CD8-positive, alpha-beta memory T cell (primary cell): ENCODE measurements at regions not wholly inside any gene's neighbourhood (a gene's known extent, or its start where the extent isn't known, plus 50 kb on each side); places are given as distances from the start of the nearest gene placed in this dataset.

Experiments used
- CTCF ChIA-PET: fragments of 350-600 bp; sonication (Branson Sonifier 250); formaldehyde crosslinking; loops from one replicate; lab custom pipeline; 2021; ENCODE audit warnings: antibody characterized with exemption; lab: Charles Lee
- POLR2A ChIA-PET: fragments of 350-600 bp; sonication (Branson Sonifier 250); formaldehyde crosslinking; loops from one replicate; lab custom pipeline; 2021; ENCODE audit warnings: antibody characterized with exemption; lab: Charles Lee
- DNase-seq, 5 donors: peaks; one replicate each; pipeline versions ENCODE4 v3.0.0 to v3.0.0-alpha.2; 2020 to 2022; ENCODE audit warnings: mixed read lengths in 1 of 5
- H3K27ac ChIP-seq: one replicate; pipeline ENCODE4 v1.7.0; 2013; ENCODE audit warnings: low read depth, mild to moderate bottlenecking, low read length, moderate library complexity
- H3K27me3 ChIP-seq: 2 replicates; pipeline ENCODE4 v1.7.0; 2013; ENCODE audit warnings: low read length, mild to moderate bottlenecking; ENCODE audit not compliant: insufficient read depth, poor library complexity, severe bottlenecking
- H3K36me3 ChIP-seq: 2 replicates; pipeline ENCODE4 v1.7.0; 2013; ENCODE audit warnings: mild to moderate bottlenecking, low read length, moderate library complexity; ENCODE audit not compliant: insufficient read depth
- H3K4me1 ChIP-seq: 2 replicates; pipeline ENCODE4 v1.7.0; 2013; ENCODE audit warnings: mild to moderate bottlenecking, low read length, moderate library complexity; ENCODE audit not compliant: insufficient read depth
- H3K4me3 ChIP-seq: 2 replicates; pipeline ENCODE4 v1.7.0; 2013; ENCODE audit warnings: mild to moderate bottlenecking, low read length
- H3K9me3 ChIP-seq: 2 replicates; pipeline ENCODE4 v1.7.0; 2013; ENCODE audit warnings: mild to moderate bottlenecking, low read length
- H3K27ac Mint-ChIP-seq, 8 donors: one replicate each; pipeline ENCODE4 v1.8.0; 2020 to 2021; ENCODE audit warnings: mixed read lengths in 8 of 8, mild to moderate bottlenecking in 6 of 8, inconsistent platforms in 3 of 8, moderate library complexity in 3 of 8
- H3K27me3 Mint-ChIP-seq, 2 donors: one replicate each; pipeline ENCODE4 v1.8.0; 2020 to 2021; ENCODE audit warnings: mixed read lengths in 2 of 2, mild to moderate bottlenecking in 1 of 2, moderate library complexity in 1 of 2
- H3K36me3 Mint-ChIP-seq, 3 donors: one replicate each; pipeline ENCODE4 v1.8.0; 2020 to 2021; ENCODE audit warnings: mixed read lengths in 3 of 3, inconsistent platforms in 1 of 3, mild to moderate bottlenecking in 1 of 3
- H3K4me1 Mint-ChIP-seq, 3 donors: one replicate each; pipeline ENCODE4 v1.8.0; 2020 to 2021; ENCODE audit warnings: mixed read lengths in 3 of 3, inconsistent platforms in 1 of 3, mild to moderate bottlenecking in 1 of 3
- H3K4me3 Mint-ChIP-seq, 7 donors: one replicate each; pipeline ENCODE4 v1.8.0; 2020 to 2021; ENCODE audit warnings: mixed read lengths in 7 of 7, mild to moderate bottlenecking in 6 of 7, moderate library complexity in 4 of 7, inconsistent platforms in 2 of 7
- H3K9me3 Mint-ChIP-seq, 5 donors: one replicate each; pipeline ENCODE4 v1.8.0; 2020 to 2022; ENCODE audit warnings: mixed read lengths in 5 of 5, mild to moderate bottlenecking in 3 of 5, moderate library complexity in 2 of 5, inconsistent platforms in 1 of 5

GRCh38 chr17:31757097-31757496 is 101.9 kb downstream of the COPRS start:
- no peaks in the 10 kb centered on the region for H3K4me1 Mint-ChIP-seq
- Histone ChIP-seq H3K4me1 (no peaks in the 10 kb centered on the region), H3K36me3 (no peaks in the 10 kb centered on the region), H3K27ac (no peak overlapping the region), H3K9me3 (no peaks in the 10 kb centered on the region), H3K27me3 (peaks cover 3% of the 10 kb centered on the region), H3K4me3 (no peak overlapping the region)
- CTCF ChIA-PET: no interaction called here
- peaks cover 5 to 31% of the 10 kb centered on the region in 2 donors for H3K27me3 Mint-ChIP-seq
- H3K27ac Mint-ChIP-seq: no peak overlapping the region
- H3K4me3 Mint-ChIP-seq: no peak overlapping the region
- peaks cover 0 to 4% (median 0%) of the 10 kb centered on the region in 5 donors for H3K9me3 Mint-ChIP-seq
- POLR2A ChIA-PET: no interaction called here
- peaks cover 0 to 3% (median 0%) of the 10 kb centered on the region in 3 donors for H3K36me3 Mint-ChIP-seq
- no peak for DNase-seq

DNA sequence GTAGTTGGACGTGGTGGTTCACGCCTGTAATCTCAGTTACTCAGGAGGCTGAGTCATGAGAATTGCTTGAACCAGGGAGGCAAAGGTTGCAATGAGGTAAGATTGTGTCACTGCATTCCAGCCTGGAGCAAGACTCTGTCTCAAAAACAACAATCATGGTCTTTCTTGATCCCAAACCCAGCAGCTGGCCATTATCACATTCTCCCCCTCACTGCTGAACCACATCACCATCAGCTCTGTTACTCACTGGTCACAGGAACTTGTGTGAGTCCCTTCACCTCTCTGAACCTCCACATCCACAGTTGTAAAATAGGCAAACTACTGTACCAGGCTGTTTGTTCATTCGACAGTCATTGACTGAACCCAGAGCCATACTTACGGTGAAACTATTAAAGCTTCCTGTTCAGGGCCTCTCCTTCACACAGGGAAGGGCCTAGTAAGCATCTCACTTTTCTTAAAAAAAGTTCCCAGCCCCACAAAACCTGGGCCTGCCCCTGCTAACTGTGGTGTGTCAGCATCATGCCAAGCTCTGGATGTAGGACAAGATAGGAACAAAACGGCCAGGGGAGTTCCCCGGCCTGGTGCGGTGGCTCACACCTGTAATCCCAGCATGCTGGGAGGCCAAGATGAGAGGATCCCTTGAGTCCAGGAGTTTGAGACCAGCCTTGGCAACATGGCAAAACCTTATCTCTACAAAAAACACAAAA is 104.7 kb downstream of the COPRS start:
- Histone ChIP-seq H3K27ac (no peak overlapping the region), H3K27me3 (no peaks in the 10 kb centered on the region), H3K4me3 (no peak overlapping the region), H3K36me3 (no peaks in the 10 kb centered on the region), H3K4me1 (no peaks in the 10 kb centered on the region), H3K9me3 (no peaks in the 10 kb centered on the region)
- POLR2A ChIA-PET: no interaction called here
- CTCF ChIA-PET: no interaction called here
- H3K9me3 Mint-ChIP-seq: peaks cover 0 to 4% (median 0%) of the 10 kb centered on the region in 5 donors
- no peak for DNase-seq
- H3K27ac Mint-ChIP-seq: no peak overlapping the region
- H3K4me1 Mint-ChIP-seq: no peaks in the 10 kb centered on the region
- peaks cover 0 to 3% (median 0%) of the 10 kb centered on the region in 3 donors for H3K36me3 Mint-ChIP-seq
- H3K4me3 Mint-ChIP-seq: no peak overlapping the region
- H3K27me3 Mint-ChIP-seq: peaks cover 2 to 17% of the 10 kb centered on the region in 2 donors

DNA sequence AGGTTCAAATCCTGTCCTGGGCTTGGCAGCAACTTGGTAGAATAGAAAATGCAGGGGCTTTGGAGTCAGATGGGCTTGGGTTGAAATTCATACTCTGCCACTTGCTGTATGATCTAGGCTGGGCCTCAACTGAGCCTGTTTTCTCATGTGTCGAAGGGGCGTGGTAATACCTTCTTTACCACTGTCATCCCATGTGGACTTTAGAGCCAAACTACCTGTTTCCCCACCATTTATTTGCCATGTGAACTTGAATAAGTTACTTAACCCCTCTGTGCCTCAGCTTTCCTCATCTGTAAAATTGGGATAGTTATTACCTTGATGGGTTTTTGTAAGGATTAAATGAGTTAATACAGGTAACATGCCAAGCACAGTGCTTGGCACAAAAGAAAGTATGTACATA is 106.0 kb downstream of the COPRS start:
- DNase-seq: no peak
- Histone ChIP-seq H3K9me3 (no peaks in the 10 kb centered on the region), H3K4me3 (no peak overlapping the region), H3K4me1 (no peaks in the 10 kb centered on the region), H3K27me3 (no peaks in the 10 kb centered on the region), H3K36me3 (no peaks in the 10 kb centered on the region), H3K27ac (no peak overlapping the region)
- Mint-ChIP-seq H3K27me3 (peaks cover 2 to 8% of the 10 kb centered on the region in 2 donors), H3K4me3 (no peak overlapping the region), H3K27ac (peak overlapping the region in 2 of 8 donors; percentile 47 to 54), H3K36me3 (peaks cover 0 to 3% (median 0%) of the 10 kb centered on the region in 3 donors), H3K9me3 (peaks cover 0 to 4% (median 0%) of the 10 kb centered on the region in 5 donors), H3K4me1 (no peaks in the 10 kb centered on the region)
- POLR2A ChIA-PET: no interaction called here
- CTCF ChIA-PET: no interaction called here

GRCh38 chr17:31752584-31752983 is 106.5 kb downstream of the COPRS start:
- no peaks in the 10 kb centered on the region for H3K9me3 ChIP-seq
- ChIA-PET CTCF (no interaction called here), POLR2A (no interaction called here)
- no peaks in the 10 kb centered on the region for H3K27me3 ChIP-seq
- no peaks in the 10 kb centered on the region for H3K36me3 ChIP-seq
- no peaks in the 10 kb centered on the region for H3K4me1 Mint-ChIP-seq
- H3K4me3 Mint-ChIP-seq: no peak overlapping the region
- no peak overlapping the region for H3K27ac ChIP-seq
- H3K4me1 ChIP-seq: no peaks in the 10 kb centered on the region
- DNase-seq: no peak
- peaks cover 0 to 4% (median 0%) of the 10 kb centered on the region in 5 donors for H3K9me3 Mint-ChIP-seq
- peaks cover 0 to 3% (median 0%) of the 10 kb centered on the region in 3 donors for H3K36me3 Mint-ChIP-seq
- peaks cover 2 to 7% of the 10 kb centered on the region in 2 donors for H3K27me3 Mint-ChIP-seq
- peak overlapping the region in 1 of 8 donors; percentile 47 for H3K27ac Mint-ChIP-seq
- H3K4me3 ChIP-seq: no peak overlapping the region

GRCh38 chr17:31750578-31750977 is 108.5 kb downstream of the COPRS start:
- no peak overlapping the region for H3K4me3 Mint-ChIP-seq
- H3K4me1 ChIP-seq: no peaks in the 10 kb centered on the region
- no peak overlapping the region for H3K4me3 ChIP-seq
- peaks cover 2 to 3% of the 10 kb centered on the region in 2 donors for H3K27me3 Mint-ChIP-seq
- H3K9me3 Mint-ChIP-seq: no peaks in the 10 kb centered on the region
- H3K27ac Mint-ChIP-seq: no peak overlapping the region
- POLR2A ChIA-PET: no interaction called here
- DNase-seq: no peak
- no peaks in the 10 kb centered on the region for H3K36me3 ChIP-seq
- CTCF ChIA-PET: no interaction called here
- H3K36me3 Mint-ChIP-seq: no peaks in the 10 kb centered on the region
- no peaks in the 10 kb centered on the region for H3K27me3 ChIP-seq
- H3K4me1 Mint-ChIP-seq: no peaks in the 10 kb centered on the region
- no peak overlapping the region for H3K27ac ChIP-seq
- no peaks in the 10 kb centered on the region for H3K9me3 ChIP-seq

DNA sequence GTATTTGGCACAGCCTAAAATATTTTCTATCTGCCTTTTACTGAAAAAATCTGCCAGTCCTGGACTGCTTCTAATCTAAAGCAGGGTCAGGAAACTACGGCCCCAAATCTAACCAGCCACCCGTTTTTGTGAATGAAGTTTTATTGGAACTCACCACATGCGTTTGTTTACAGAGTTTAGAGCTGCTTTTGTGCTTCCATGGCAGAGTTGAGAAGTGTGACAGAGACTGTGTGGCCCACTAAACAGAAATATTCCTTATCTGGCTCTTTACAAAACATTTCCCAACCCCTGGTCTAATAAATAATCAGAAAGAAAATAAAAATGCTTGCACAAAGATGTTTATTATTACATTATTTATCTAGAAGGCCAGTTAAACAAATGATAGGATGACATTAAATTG is 110.2 kb downstream of the COPRS start:
- Histone ChIP-seq H3K36me3 (no peaks in the 10 kb centered on the region), H3K9me3 (no peaks in the 10 kb centered on the region), H3K4me3 (no peak overlapping the region), H3K27me3 (no peaks in the 10 kb centered on the region), H3K4me1 (no peaks in the 10 kb centered on the region), H3K27ac (no peak overlapping the region)
- Mint-ChIP-seq H3K27me3 (peaks cover 4 to 15% of the 10 kb centered on the region in 2 donors), H3K4me1 (no peaks in the 10 kb centered on the region), H3K9me3 (no peaks in the 10 kb centered on the region), H3K36me3 (peaks cover 0 to 2% (median 0%) of the 10 kb centered on the region in 3 donors), H3K27ac (no peak overlapping the region), H3K4me3 (no peak overlapping the region)
- ChIA-PET CTCF (no interaction called here), POLR2A (no interaction called here)
- no peak for DNase-seq

DNA sequence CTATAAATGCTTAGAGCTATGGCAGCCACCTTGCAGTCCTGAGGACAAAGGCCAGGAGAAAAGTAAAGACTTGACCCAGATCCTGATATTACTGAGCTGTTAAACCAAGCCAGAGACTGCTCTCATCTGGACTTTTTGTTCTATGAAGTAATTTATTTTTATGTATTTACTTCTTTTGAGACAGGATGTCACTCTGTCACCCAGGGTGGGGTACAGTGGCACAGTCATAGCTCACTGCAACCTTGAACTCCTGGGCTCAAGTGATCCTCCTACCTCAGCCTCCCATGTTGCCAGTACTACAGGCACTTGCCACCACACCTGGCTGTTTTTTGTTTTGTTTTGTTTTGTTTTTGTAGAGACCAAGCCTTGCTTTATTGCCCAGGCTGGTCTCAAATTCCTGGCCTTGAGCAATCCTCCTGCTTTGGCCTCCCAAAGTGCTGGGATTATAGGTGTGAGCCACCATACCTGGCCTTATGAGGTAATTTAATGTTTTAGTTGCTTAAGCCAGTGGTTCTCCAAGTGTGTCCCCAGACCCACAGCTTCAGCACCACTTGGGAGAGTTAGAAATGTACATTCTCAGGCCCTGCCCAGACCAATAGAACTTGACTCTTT is 112.1 kb downstream of the COPRS start:
- DNase-seq: no peak
- Mint-ChIP-seq H3K4me1 (no peaks in the 10 kb centered on the region), H3K27ac (no peak overlapping the region), H3K4me3 (no peak overlapping the region), H3K9me3 (no peaks in the 10 kb centered on the region), H3K27me3 (peaks cover 8 to 27% of the 10 kb centered on the region in 2 donors), H3K36me3 (peaks cover 0 to 2% (median 0%) of the 10 kb centered on the region in 3 donors)
- H3K9me3 ChIP-seq: no peaks in the 10 kb centered on the region
- no peaks in the 10 kb centered on the region for H3K4me1 ChIP-seq
- ChIA-PET POLR2A (no interaction called here), CTCF (no interaction called here)
- no peak overlapping the region for H3K27ac ChIP-seq
- no peaks in the 10 kb centered on the region for H3K27me3 ChIP-seq
- no peaks in the 10 kb centered on the region for H3K36me3 ChIP-seq
- H3K4me3 ChIP-seq: no peak overlapping the region

DNA sequence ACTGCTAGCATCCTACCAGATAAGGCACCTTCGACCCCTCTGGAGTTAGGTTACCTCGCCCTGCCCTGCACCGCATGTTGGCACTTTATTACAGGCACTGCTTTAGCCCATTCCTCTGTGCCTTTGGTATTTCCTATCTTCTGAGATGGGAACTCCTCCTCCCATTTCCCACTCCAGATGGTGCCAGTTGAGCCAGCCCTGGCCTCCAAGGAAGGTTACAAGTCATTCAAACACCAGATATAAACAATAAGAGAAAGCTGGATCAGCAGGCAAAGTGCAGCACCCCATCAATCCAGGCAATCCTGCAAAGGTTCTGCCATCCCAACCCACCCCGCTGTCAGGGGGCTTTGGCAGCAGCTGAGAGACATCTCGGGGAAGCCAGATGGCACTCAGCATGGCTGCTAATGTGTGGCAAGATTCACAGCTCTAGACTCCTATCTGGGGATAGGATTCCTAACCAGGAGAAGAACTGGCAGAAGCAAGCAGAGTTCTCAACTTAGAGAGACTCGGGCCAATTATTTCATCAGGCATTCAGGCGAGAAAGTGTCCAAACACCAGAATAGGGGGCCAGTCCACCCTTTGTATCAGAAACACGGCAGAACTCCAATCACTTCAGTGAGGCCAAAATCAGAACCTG is 113.0 kb downstream of the COPRS start:
- DNase-seq: no peak
- Mint-ChIP-seq H3K36me3 (peaks cover 0 to 2% (median 0%) of the 10 kb centered on the region in 3 donors), H3K27ac (no peak overlapping the region), H3K9me3 (no peaks in the 10 kb centered on the region), H3K4me3 (no peak overlapping the region), H3K4me1 (no peaks in the 10 kb centered on the region), H3K27me3 (peaks cover 11 to 35% of the 10 kb centered on the region in 2 donors)
- ChIA-PET CTCF (no interaction called here), POLR2A (no interaction called here)
- Histone ChIP-seq H3K9me3 (no peaks in the 10 kb centered on the region), H3K4me1 (no peaks in the 10 kb centered on the region), H3K27ac (no peak overlapping the region), H3K27me3 (no peaks in the 10 kb centered on the region), H3K36me3 (no peaks in the 10 kb centered on the region), H3K4me3 (no peak overlapping the region)
